ENCODE measurements at regions not wholly inside any gene's neighbourhood (a gene's known extent, or its start where the extent isn't known, plus 50 kb on each side); places are given as distances from the start of the nearest gene placed in this dataset.

DNA sequence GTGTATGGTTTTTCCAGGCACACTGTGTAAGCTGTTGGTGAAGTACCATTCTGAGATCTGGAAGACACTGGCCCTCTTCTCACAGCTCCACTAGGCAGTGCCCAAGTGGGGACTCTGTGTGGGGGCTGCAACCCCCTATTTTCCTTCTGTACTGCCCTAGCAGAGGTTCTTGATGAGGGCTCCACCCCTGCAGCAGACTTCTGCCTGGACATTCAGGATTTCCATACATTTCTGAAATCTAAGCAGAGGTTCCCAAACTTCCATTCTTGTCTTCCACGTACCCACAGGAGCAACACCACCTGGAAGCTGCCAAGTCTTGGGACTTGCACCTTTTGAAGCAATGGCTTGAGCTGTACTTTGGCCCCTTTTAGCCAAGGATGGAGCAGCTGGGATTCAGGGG is 85.2 kb upstream of the PRMT8 start:
- DNase-seq (ENCODE audit: insufficient read length, low spot score, missing footprints): no peak
- peaks cover 3% of the 10 kb centered on the region for H3K9me3 ChIP-seq (ENCODE audit: low read depth, low read length)
- no peaks in the 10 kb centered on the region for H3K27me3 ChIP-seq (ENCODE audit: insufficient read depth, low read length)
- H4K20me1 ChIP-seq (ENCODE audit: insufficient read depth, low read length): no peaks in the 10 kb centered on the region
- no peak overlapping the region for H2AFZ ChIP-seq (ENCODE audit: low read length)
- H3K79me2 ChIP-seq (ENCODE audit: insufficient read depth, low read length): no peaks in the 10 kb centered on the region
- no peak overlapping the region for H3K4me2 ChIP-seq (ENCODE audit: insufficient read depth, low read length)
- TF ChIP-seq, protein P1, sequence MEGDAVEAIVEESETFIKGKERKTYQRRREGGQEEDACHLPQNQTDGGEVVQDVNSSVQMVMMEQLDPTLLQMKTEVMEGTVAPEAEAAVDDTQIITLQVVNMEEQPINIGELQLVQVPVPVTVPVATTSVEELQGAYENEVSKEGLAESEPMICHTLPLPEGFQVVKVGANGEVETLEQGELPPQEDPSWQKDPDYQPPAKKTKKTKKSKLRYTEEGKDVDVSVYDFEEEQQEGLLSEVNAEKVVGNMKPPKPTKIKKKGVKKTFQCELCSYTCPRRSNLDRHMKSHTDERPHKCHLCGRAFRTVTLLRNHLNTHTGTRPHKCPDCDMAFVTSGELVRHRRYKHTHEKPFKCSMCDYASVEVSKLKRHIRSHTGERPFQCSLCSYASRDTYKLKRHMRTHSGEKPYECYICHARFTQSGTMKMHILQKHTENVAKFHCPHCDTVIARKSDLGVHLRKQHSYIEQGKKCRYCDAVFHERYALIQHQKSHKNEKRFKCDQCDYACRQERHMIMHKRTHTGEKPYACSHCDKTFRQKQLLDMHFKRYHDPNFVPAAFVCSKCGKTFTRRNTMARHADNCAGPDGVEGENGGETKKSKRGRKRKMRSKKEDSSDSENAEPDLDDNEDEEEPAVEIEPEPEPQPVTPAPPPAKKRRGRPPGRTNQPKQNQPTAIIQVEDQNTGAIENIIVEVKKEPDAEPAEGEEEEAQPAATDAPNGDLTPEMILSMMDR (IDR thresholded peaks at IDR 0.05; ENCODE audit: extremely low read depth, low read depth, low read length): no peak
- no peak overlapping the region for H3K27ac ChIP-seq (ENCODE audit: low read depth, low read length)
- H3K4me1 ChIP-seq (ENCODE audit: insufficient read depth, low read length): no peaks in the 10 kb centered on the region
- no peaks in the 10 kb centered on the region for H3K36me3 ChIP-seq (ENCODE audit: insufficient read depth, low read length)
- H3K4me3 ChIP-seq (ENCODE audit: insufficient read depth, low read length): no peak overlapping the region

DNA sequence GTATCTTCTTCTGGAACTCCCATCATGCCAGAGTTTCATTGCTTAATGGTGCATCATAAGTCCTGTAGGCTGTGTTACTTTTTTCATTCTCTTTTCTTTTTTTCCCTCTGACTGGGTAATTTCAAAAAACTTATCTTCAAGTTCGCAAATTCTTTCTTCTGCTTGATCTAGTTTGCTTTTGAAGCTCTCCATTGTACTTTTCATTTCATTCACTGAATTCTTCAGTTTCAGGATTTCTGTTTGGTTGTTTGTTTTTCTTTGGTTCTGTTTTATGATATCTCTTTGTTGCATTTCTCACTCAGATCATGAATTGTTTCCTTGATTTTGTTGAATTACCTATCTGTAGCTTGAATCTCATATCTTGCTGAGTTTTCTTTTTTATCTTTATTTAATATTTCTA is 83.3 kb upstream of the PRMT8 start:
- Histone ChIP-seq H3K4me3 (ENCODE audit: insufficient read depth, low read length) (no peak overlapping the region), H3K27me3 (ENCODE audit: insufficient read depth, low read length) (no peaks in the 10 kb centered on the region), H4K20me1 (ENCODE audit: insufficient read depth, low read length) (no peaks in the 10 kb centered on the region), H3K9me3 (ENCODE audit: low read depth, low read length) (peaks cover 3% of the 10 kb centered on the region), H3K79me2 (ENCODE audit: insufficient read depth, low read length) (no peaks in the 10 kb centered on the region), H3K4me1 (ENCODE audit: insufficient read depth, low read length) (no peaks in the 10 kb centered on the region), H3K4me2 (ENCODE audit: insufficient read depth, low read length) (no peak overlapping the region), H2AFZ (ENCODE audit: low read length) (no peak overlapping the region), H3K27ac (ENCODE audit: low read depth, low read length) (no peak overlapping the region), H3K36me3 (ENCODE audit: insufficient read depth, low read length) (no peaks in the 10 kb centered on the region)
- no peak for DNase-seq (ENCODE audit: insufficient read length, low spot score, missing footprints)
- TF ChIP-seq, protein P1 (IDR thresholded peaks at IDR 0.05; ENCODE audit: extremely low read depth, low read depth, low read length): no peak

DNA sequence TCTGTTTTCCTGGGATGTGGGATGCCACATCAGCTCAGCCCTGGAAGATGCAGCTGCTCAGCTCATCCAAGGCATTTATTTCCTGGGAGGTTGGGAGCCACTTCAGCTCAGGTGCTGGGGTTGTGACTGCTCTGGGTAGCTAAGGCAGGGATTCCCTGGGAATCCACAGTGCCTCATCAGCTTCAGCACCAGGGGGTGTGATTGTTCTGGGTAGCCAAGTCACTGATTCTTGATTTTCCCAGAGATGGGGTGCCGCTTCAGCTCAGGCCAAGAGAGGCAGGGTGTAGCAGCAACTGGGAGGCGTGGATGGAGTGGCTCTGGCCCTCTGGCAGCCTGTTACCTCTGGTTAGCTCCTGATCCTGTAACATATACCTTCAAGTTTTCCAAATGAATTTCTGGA is 81.3 kb upstream of the PRMT8 start:
- no peaks in the 10 kb centered on the region for H3K27me3 ChIP-seq (ENCODE audit: insufficient read depth, low read length)
- no peaks in the 10 kb centered on the region for H3K4me1 ChIP-seq (ENCODE audit: insufficient read depth, low read length)
- no peaks in the 10 kb centered on the region for H3K79me2 ChIP-seq (ENCODE audit: insufficient read depth, low read length)
- TF ChIP-seq, protein P1 (IDR thresholded peaks at IDR 0.05; ENCODE audit: extremely low read depth, low read depth, low read length): no peak
- no peak for DNase-seq (ENCODE audit: insufficient read length, low spot score, missing footprints)
- no peaks in the 10 kb centered on the region for H4K20me1 ChIP-seq (ENCODE audit: insufficient read depth, low read length)
- no peak overlapping the region for H2AFZ ChIP-seq (ENCODE audit: low read length)
- no peak overlapping the region for H3K4me3 ChIP-seq (ENCODE audit: insufficient read depth, low read length)
- no peak overlapping the region for H3K27ac ChIP-seq (ENCODE audit: low read depth, low read length)
- peaks cover 3% of the 10 kb centered on the region for H3K9me3 ChIP-seq (ENCODE audit: low read depth, low read length)
- no peaks in the 10 kb centered on the region for H3K36me3 ChIP-seq (ENCODE audit: insufficient read depth, low read length)
- no peak overlapping the region for H3K4me2 ChIP-seq (ENCODE audit: insufficient read depth, low read length)

DNA sequence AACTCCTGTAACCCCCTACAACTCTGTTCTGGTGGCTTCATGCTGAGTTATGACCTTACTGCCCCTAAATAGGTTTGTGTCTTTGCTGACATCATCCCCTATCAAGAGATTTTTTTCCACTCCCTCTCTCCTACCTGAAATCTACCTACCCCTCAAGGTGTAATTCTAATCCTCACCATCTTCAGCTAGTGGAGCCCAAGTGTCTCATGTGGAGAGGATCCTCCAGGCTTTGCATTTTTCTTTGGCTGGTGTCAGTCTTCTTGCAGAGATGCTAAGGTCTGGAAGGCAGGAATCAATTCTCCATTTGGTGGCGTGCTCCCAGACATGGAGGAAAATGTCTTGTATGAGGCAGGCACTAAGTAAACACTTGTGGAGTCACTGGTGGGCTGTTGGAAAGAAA is 74.8 kb upstream of the PRMT8 start:
- DNase-seq (ENCODE audit: insufficient read length, low spot score, missing footprints): no peak
- H4K20me1 ChIP-seq (ENCODE audit: insufficient read depth, low read length): no peaks in the 10 kb centered on the region
- H3K4me2 ChIP-seq (ENCODE audit: insufficient read depth, low read length): no peak overlapping the region
- H3K4me3 ChIP-seq (ENCODE audit: insufficient read depth, low read length): no peak overlapping the region
- no peak overlapping the region for H3K27ac ChIP-seq (ENCODE audit: low read depth, low read length)
- TF ChIP-seq, protein P1 (IDR thresholded peaks at IDR 0.05; ENCODE audit: extremely low read depth, low read depth, low read length): no peak
- H3K9me3 ChIP-seq (ENCODE audit: low read depth, low read length): no peaks in the 10 kb centered on the region
- H3K79me2 ChIP-seq (ENCODE audit: insufficient read depth, low read length): no peaks in the 10 kb centered on the region
- peaks cover 2% of the 10 kb centered on the region for H3K27me3 ChIP-seq (ENCODE audit: insufficient read depth, low read length)
- no peaks in the 10 kb centered on the region for H3K4me1 ChIP-seq (ENCODE audit: insufficient read depth, low read length)
- H3K36me3 ChIP-seq (ENCODE audit: insufficient read depth, low read length): no peaks in the 10 kb centered on the region
- H2AFZ ChIP-seq (ENCODE audit: low read length): no peak overlapping the region

All from osteoblast (primary cell).